Right lobe of liver (tissue), 4 donors: ENCODE measurements at regions not wholly inside any gene's neighbourhood (a gene's known extent, or its start where the extent isn't known, plus 50 kb on each side); places are given as distances from the start of the nearest gene placed in this dataset.

Experiments used
- CTCF ChIP-seq, 4 donors: fragments of 200-600 bp in 3 of 4; fragments of 450-650 bp in 1 of 4; IDR thresholded peaks; one replicate each; pipeline versions ENCODE4 v1.5.1 to v1.8.0; 2016 to 2022; ENCODE audit warnings: antibody characterized with exemption in 4 of 4, mild to moderate bottlenecking in 2 of 4
- POLR2A ChIP-seq: fragments of 450-650 bp; IDR thresholded peaks from one replicate; pipeline ENCODE4 v1.6.1; 2017; ENCODE audit warnings: antibody characterized with exemption, mild to moderate bottlenecking
- donor health status: DM: no; HTN: no; CAD: no.
- donor health status: DM: no; HTN: no; CAD: no.
- donor health status: DM: no; HTN: yes; CAD: no.

DNA sequence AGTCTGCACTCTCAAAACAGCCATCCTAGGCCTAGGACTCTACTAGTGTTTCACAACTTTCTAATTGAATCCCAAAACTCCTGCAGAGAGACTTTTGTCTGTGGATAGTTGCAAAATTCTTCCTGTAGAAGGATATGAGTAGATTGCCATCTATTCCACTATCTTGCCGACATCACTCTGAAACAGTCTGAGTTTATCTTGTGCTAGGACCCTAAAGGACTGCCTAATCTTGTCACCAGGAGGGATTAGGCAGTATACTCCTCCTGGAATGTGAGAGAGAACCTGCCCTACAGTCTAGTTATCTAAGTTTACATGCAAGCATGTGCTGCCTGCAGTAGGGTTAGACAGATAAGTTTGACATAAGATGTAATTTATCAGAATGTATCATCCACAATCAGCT is 1646.6 kb upstream of the PCDH7 start:
- TF ChIP-seq CTCF (IDR thresholded peaks at IDR 0.05) (no peak), POLR2A (no peak)
